Glutamatergic neuron (in vitro differentiated cells): ENCODE measurements at regions not wholly inside any gene's neighbourhood (a gene's known extent, or its start where the extent isn't known, plus 50 kb on each side); places are given as distances from the start of the nearest gene placed in this dataset.
A peak's percentile ranks its signal among the peaks of the same experiment; 100 is the strongest.
"Not testable (repeated sequence)": the region's sequence is repeated elsewhere in the genome, so short reads cannot be mapped to it uniquely, and the experiment has no call there.

ENCODE experiments used
- DNase-seq: peaks from one replicate; pipeline ENCODE4 v3.0.0; 2022
- H3K27ac Mint-ChIP-seq: one replicate; pipeline ENCODE4 v1.8.0; 2020; ENCODE audit warnings: mild to moderate bottlenecking, mixed read lengths, inconsistent platforms; ENCODE audit not compliant: unreplicated experiment
- H3K27me3 Mint-ChIP-seq: one replicate; pipeline ENCODE4 v1.8.0; 2020; ENCODE audit warnings: mild to moderate bottlenecking, moderate library complexity, mixed read lengths, inconsistent platforms; ENCODE audit not compliant: unreplicated experiment
- H3K36me3 Mint-ChIP-seq: one replicate; pipeline ENCODE4 v1.8.0; 2020; ENCODE audit warnings: mild to moderate bottlenecking, mixed read lengths, inconsistent platforms; ENCODE audit not compliant: unreplicated experiment
- H3K4me1 Mint-ChIP-seq: one replicate; pipeline ENCODE4 v1.8.0; 2020; ENCODE audit warnings: mild to moderate bottlenecking, low read depth, mixed read lengths, inconsistent platforms; ENCODE audit not compliant: unreplicated experiment
- H3K4me3 Mint-ChIP-seq: one replicate; pipeline ENCODE4 v1.8.0; 2020; ENCODE audit warnings: mild to moderate bottlenecking, mixed read lengths, inconsistent platforms; ENCODE audit not compliant: unreplicated experiment
- H3K9me3 Mint-ChIP-seq: one replicate; pipeline ENCODE4 v1.8.0; 2020; ENCODE audit warnings: mild to moderate bottlenecking, moderate library complexity, mixed read lengths, inconsistent platforms; ENCODE audit not compliant: unreplicated experiment
- TF ChIP-seq, protein P1 (sequence below): fragments of 200-600 bp; sonication (generic); IDR thresholded peaks from one replicate; pipeline ENCODE4 v1.5.0; 2021; ENCODE audit not compliant: partially characterized antibody, unreplicated experiment

DNA sequence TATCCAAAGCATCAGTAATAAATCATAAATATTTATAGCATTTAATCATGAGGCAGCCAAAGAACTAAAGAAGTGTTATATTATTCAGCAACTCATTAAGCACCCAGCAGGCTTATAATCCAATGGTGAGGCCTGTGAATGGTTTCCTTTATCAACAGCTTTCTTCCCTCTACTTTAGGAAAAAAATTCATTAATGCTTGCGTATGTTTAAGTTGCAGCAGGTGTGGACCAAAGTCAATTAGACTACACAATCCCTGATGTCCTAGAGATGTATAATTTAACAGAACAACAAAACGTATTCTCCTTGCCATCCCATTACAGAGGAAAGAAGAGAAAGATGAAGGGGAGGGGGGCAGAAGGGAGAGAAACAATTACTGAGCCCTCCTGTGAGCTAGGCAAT lies 87.7 kb upstream of the MAGI3 start:
- TF ChIP-seq, protein P1, sequence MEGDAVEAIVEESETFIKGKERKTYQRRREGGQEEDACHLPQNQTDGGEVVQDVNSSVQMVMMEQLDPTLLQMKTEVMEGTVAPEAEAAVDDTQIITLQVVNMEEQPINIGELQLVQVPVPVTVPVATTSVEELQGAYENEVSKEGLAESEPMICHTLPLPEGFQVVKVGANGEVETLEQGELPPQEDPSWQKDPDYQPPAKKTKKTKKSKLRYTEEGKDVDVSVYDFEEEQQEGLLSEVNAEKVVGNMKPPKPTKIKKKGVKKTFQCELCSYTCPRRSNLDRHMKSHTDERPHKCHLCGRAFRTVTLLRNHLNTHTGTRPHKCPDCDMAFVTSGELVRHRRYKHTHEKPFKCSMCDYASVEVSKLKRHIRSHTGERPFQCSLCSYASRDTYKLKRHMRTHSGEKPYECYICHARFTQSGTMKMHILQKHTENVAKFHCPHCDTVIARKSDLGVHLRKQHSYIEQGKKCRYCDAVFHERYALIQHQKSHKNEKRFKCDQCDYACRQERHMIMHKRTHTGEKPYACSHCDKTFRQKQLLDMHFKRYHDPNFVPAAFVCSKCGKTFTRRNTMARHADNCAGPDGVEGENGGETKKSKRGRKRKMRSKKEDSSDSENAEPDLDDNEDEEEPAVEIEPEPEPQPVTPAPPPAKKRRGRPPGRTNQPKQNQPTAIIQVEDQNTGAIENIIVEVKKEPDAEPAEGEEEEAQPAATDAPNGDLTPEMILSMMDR, result no peak
- Mint-ChIP-seq H3K36me3 (no peaks in the 10 kb centered on the region), H3K27ac (peak overlapping the region; percentile 24), H3K4me3 (no peak overlapping the region), H3K27me3 (peaks cover 2% of the 10 kb centered on the region), H3K4me1 (peaks cover 11% of the 10 kb centered on the region), H3K9me3 (no peaks in the 10 kb centered on the region)
- no peak for DNase-seq

DNA sequence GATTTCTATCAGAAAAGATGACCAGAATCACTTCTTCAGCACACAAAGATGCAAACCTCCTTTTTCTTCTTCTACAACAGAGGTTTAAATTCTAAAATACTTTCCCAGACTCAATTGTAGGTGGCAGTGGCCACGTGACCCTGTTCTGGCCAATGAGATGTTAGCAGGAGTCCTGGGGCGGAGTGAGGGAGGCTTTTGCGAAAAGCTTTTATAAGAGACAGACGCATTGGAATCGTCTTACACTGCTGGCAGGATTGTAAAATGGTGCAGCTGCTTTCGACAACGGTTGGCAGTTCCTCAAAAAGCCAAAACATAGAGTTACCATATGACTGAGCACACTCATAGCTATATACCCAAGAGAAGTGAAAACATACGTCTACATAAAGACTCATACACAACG lies 87.0 kb upstream of the MAGI3 start:
- Mint-ChIP-seq H3K9me3 (no peaks in the 10 kb centered on the region), H3K4me1 (peaks cover 11% of the 10 kb centered on the region), H3K36me3 (no peaks in the 10 kb centered on the region), H3K4me3 (no peak overlapping the region), H3K27ac (no peak overlapping the region), H3K27me3 (peaks cover 2% of the 10 kb centered on the region)
- no peak for DNase-seq
- TF ChIP-seq, protein P1, result no peak

GRCh38 chr1:113305029-113305428 lies 85.3 kb upstream of the MAGI3 start:
- DNase-seq, H3K4me3 Mint-ChIP-seq, H3K36me3 Mint-ChIP-seq, H3K9me3 Mint-ChIP-seq, H3K27ac Mint-ChIP-seq, H3K4me1 Mint-ChIP-seq, H3K27me3 Mint-ChIP-seq: not testable (repeated sequence)

- Mint-ChIP-seq H3K9me3 (peaks cover 1% of the 10 kb centered on the region), H3K36me3 (peaks cover 8% of the 10 kb centered on the region), H3K27ac (no peak overlapping the region), H3K4me1 (no peaks in the 10 kb centered on the region), H3K27me3 (peaks cover 2% of the 10 kb centered on the region), H3K4me3 (no peak overlapping the region)
- TF ChIP-seq, protein P1, result no peak
- DNase-seq, result no peak
Measured at GRCh38 chr1:113307771-113308445, 82.4 kb upstream of the MAGI3 start.

GRCh38 chr1:113312651-113313050 lies 77.7 kb upstream of the MAGI3 start:
- not testable (repeated sequence) for H3K27me3 Mint-ChIP-seq, H3K4me3 Mint-ChIP-seq, H3K4me1 Mint-ChIP-seq, H3K27ac Mint-ChIP-seq, H3K9me3 Mint-ChIP-seq, DNase-seq, H3K36me3 Mint-ChIP-seq

- no peak overlapping the region for H3K4me3 Mint-ChIP-seq
- DNase-seq, result no peak
- H3K36me3 Mint-ChIP-seq, result peaks cover 8% of the 10 kb centered on the region
- TF ChIP-seq, protein P1, result no peak
- H3K9me3 Mint-ChIP-seq, result peaks cover 3% of the 10 kb centered on the region
- H3K27me3 Mint-ChIP-seq, result peaks cover 2% of the 10 kb centered on the region
- H3K27ac Mint-ChIP-seq, result no peak overlapping the region
- no peaks in the 10 kb centered on the region for H3K4me1 Mint-ChIP-seq
Measured at GRCh38 chr1:113314600-113314999, 75.7 kb upstream of the MAGI3 start.
